ENCODE measurements at regions not wholly inside any gene's neighbourhood (a gene's known extent, or its start where the extent isn't known, plus 50 kb on each side); places are given as distances from the start of the nearest gene placed in this dataset.
"Not testable (repeated sequence)": the region's sequence is repeated elsewhere in the genome, so short reads cannot be mapped to it uniquely, and the experiment has no call there.

DNA sequence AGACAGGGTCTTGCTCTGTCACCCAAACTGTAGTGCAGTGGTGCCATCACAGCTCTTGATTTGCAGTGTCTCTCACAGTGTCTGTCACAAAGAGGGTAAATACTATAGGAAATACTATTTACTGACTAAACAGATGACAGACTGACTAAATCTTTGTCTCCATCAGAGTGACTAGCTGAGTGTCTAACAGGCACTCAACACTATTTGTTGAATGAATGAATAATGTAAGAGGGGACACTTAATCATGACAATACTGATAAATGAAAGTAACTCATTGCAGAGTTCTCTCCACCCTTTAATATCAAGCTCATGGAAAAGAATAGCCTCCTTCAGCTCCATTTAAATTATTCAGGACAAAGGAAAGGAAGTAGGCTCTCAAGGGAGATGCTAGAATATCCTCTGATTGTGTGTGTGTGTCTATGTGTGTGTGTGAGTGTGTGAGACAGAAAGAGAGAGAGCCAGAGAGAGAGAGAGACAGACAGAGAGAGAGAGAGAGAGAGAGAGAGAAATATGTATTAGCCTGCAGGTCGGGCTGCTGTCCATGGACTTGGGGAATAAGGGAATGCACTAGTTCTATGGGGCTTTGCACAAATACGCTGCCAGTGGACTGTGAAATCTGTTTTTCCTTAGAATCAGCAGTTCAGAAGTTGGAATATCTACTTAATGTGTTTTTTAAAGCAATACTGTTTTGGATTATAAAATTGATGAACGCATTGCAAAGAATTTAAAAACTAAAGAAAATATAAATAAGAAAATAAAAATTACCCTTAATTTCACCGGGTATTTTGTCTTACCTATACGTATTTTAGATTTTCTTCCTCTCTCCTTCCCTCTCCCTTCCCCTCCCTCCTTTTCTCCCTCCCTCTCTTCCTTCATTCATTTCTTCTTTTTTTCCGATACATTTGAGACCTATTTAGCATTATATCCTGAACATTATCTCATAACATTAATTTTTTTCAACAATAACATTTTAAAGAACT lies 132.9 kb upstream of the LRIG1 start:
- DNase-seq: no peak

DNA sequence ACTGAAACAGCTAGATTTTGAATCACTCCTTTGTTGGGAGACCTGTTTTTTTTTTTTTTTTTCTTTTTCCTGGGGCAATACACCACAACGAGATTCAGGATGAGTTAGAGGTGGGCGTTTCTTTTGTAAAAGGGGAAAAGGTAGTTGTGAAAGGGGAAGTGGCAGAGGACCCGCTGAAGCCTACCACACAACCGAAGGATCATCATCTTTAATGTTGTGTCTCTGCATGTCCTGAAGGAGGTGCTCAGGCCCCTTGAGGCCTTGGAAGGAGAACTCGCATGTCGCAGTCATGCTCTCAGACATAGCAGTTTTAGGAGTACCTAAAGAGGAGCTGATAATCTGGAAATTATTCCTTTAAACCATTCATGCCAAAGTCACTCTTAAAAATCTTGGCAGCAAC lies 137.9 kb upstream of the LRIG1 start:
- DNase-seq: no peak

DNA sequence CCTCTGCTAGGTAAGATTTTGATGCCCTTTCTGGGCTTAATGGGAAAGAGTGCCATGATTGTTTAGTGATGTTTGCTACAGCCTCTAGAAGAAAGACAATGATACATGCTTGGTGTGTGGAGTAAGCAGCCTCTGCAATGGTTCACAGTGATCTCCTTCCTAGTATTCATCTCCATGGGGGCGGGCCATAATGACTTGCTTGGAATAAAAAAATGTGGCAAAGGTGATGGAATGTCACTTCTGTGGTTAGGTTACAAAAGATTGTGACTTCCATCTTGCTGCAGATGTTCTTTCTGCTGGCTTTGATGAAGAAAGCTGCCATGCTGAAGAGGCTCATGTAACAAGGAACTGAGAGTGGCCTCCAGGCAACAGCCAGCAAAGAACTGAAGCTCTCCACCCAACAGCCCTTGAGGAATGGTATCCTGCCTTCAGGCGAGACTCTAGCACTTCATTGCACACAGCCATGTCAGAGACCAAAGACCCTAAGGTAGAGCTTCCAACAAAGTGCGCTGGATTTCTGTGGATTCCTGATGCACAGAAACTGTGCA lies 139.1 kb upstream of the LRIG1 start:
- no peak for DNase-seq

DNA sequence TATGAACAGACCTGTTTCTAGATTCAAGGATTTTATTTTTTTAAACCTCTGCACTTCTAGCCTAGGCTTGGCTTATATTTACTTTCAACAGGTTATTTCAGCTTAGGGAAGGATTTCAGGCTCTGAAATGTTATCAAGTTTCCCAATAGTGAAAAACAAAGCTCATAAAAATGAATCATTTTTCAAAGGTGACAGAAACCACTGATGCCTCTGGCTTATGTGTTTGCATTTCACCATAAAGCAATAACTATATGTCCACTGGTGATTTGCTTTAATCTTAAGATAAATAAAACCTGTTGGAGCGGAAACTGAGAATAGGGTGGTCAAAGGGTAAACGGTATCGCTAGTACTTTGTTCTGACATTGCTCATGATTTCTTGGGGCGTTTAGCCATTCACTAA lies 141.2 kb upstream of the LRIG1 start:
- DNase-seq: no peak

DNA sequence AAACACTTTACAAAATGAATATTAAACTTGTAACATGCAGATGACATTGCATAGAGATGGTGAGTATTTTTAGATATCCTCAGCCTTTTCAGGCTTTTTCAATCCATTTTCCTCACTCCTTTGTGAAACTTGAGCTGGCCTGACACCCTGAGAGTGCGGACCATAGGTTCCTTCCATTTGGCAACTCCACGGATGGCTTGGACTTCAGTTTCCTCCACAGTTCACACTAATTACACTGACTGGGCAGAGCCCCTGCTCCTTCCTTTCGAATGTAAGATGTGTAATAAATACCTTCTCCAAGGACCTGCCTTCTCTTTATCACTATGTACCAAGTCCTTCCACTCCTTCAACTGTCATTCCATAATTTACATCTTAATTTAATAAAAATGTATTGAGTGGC lies 141.7 kb upstream of the LRIG1 start:
- DNase-seq: no peak

DNA sequence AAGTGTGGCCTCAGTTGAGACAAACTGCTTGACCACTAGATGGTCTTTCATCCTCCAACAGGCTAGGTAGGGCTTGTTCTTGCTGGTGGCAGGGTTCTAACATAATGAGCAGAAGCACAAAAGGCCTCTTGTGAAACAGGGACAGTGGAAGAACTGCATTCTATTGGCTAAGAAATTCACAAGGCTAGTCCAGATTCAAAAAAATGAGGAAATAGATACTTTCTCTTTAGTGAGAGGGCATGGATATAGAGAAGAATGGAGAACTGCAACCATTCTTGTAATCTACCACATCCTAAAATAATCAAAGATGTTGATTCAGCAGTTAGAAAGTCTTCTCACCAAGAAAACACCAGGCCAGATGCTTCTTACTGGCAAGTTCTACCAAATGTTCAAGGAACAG lies 143.7 kb upstream of the LRIG1 start:
- no peak for DNase-seq

DNA sequence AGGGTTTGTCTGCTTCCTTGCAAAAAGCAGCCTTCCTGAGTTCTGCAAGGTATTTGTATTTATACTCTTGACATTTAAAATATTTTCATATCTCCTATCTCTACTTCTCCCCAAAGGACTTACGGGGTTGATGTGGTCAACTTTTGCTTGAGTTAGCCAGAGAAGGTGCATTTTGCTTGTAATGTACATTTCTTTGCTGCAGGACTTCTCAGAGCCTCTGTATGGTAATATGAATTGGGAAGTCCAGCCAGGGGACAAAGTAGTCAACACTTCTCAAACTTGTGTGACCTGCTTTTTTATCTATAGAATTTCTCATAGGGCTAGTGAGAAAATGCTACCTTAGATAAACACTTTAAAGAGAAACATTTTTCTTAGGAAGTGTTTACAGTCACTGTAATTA lies 148.2 kb upstream of the LRIG1 start:
- no peak for DNase-seq

DNA sequence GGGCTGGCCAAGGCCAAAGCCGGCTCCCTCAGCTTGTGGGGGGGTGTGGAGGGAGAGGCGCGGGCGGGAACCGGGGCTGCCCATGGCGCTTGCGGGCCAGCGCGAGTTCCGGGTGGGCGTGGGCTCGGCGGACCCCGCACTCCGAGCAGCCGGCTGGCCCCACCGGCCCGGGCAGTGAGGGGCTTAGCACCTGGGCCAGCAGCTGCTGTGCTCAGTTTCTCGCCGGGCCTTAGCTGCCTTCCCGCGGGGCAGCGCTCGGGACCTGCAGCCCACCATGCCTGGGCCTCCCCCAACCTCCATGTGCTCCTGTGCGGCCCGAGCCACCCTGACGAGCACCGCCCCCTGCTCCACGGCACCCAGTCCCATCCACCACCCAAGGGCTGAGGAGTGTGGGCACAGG lies 150.7 kb upstream of the LRIG1 start:
- not testable (repeated sequence) for DNase-seq

DNA sequence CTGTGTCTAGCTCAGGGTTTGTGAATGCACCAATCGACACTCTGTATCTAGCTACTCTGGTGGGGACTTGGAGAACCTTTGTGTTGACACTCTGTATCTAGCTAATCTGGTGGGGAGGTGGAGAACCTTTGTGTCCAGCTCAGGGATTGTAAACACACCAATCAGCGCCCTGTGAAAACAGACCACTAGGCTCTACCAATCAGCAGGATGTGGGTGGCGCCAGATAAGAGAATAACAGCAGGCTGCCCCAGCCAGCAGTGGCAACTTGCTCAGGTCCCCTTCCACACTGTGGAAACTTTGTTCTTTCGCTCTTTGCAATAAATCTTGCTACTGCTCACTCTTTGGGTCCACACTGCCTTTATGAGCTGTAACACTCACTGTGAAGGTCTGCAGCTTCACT lies 151.3 kb upstream of the LRIG1 start:
- DNase-seq: not testable (repeated sequence)

DNA sequence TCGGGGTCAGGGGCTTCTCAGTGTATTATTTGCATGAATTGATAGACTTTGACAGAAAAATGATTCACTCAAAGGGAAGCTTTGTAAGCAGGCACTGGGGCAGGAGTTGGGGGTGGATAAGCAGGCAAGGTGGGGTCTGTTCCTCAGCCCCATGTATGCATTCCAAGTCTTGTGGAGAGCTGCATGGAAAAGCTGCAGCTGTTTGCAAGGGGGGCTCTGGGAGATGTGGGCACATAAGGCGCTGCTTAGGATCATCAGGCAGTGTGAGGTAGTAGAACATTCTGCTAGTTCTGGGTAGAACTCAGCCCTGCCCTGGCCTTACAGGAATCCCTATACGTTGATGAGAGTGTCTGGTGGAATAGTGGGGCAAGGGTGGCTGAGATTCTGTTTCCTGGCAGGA lies 154.2 kb upstream of the LRIG1 start:
- no peak for DNase-seq

DNA sequence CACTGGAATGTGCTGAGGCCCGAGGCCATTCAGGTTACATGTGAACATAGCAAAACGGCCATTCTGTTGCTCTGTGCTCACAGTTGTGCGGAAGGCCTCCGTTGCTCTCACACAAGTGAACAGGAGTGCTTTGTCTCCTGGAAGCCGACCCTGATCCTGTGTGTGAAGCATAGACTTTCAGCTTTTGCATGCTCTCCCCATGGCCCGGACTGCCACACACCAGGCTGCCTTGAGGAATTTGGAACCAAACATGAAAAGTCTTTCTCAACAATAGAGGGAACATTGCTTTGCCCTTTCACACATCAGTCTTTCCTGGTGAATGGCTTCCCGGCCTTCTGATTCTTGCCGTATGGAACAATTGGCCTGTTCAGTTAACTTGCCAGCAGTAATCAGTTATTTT lies 154.8 kb upstream of the LRIG1 start:
- no peak for DNase-seq

DNA sequence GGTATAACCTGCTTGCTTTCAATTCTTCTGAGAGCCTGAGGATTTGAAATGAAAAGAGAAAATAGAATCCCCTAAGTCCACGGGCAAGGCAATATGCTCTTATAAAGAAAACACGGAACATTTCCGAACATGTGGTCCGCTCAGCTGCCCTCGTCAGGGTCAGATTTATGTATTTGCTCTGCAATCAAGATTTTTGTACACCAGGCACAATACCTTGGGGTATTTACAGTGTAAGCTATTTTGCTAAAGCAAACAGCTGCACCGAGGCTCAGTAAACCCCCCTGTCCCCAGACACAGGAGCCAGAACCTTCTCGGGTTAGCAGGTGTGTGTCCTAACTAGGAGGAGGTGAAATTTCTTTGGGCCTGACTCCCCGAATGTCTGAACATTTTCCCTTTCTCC lies 155.8 kb upstream of the LRIG1 start:
- no peak for DNase-seq

DNA sequence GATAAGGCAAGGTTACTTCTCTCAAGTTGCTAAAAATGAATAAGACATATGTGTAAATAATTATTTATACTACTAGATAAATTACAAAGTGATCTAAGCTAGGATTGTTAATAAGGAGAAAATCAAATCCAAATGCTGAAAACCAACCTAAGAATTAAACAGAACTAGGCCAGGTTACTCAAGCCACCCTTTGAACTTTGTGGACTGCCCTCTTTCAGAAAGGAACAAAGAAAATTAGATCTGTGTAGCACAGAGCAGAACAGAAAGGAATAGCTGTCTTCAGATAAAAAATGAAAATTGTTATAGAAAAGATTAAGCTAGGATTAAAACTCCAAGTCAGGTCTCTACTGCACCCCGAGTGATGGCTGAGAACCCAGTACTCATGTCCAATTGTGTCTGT lies 158.2 kb upstream of the LRIG1 start:
- no peak for DNase-seq

DNA sequence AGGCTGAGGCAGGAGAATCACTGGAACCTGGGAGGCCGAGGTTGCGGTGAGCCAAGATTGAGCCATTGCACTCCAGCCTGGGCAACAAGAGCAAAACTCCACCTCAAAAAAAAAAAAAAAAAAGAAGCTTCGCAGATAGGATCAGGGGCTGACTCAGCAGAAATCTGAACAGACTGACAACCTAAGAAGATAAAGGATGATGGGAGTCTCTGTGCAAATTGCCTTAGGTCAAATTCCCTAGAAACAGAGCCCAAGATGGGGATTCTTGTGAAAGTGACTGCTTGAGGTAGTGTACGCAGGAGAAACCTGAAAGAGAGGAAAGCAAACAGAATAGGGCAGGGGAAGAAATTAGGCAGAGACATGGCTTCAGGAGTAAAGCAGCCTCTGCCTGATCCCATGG lies 160.8 kb upstream of the LRIG1 start:
- no peak for DNase-seq

DNA sequence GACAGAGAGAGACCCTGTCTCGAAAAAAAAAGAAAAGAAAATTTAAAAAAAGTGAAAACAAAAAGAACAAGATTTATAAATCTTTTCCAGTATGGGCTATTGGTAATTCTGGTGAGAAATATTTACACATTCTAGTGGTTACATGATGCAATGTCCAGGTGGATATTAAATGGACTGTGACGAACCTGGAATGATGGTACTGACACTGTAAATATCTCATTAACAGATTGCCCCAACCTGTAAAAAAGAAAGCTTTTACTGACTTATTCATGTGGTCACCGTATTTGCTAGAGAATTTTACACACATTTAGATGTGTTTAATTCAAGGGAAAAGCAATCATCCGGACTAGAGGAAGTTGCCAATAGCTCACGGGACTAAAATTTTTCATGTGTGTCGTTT lies 162.1 kb upstream of the LRIG1 start:
- no peak for DNase-seq

DNA sequence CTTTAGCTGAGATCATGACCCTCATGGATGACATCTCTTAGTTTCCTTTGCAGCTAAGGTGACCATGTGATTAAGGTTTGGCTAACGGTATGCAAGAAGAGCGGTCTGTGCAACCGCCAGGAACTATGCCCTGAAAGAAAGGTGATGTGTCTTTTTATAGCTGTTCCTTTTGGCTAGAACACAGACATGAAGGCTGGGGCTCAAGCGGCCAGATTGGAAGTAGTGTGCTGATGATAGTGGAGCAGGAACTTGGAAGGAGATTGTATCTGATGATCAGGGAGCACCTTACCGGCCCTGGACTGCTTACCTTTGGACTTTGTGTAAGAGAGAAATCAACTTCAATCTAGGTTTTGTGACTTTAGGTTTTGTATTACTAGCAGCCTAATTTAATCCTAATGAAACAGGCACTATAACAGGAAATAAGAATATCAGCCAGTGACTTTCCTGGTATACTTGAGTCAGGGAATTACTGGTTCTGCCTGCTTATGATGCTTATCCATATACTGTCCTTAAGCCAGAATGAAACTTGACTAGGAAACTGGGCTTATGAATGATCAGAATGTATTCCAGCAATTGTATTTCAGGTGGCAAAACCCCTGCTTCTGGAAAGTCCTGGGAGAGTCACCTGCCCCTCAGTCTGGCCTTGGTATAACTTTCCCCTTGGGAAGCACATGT lies 164.3 kb upstream of the LRIG1 start:
- no peak for DNase-seq

DNA sequence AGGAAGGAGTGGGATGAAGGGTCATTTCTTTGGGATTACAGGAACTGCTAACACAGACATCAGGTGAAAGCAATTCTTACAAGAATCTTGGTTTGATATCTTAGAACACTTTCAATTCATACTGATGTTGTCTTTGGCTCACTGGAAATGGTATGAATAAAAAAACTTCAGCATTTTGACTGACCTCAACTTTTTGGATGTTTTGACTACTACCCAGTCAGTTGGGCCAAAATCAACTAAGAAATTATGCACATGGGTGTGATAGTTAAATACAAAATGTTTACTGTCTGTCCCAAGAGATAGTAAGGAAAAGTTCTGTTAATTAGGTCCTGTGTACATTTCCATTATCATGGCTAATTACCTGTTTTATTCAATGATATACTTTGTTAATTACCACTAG lies 165.5 kb upstream of the LRIG1 start:
- no peak for DNase-seq

DNA sequence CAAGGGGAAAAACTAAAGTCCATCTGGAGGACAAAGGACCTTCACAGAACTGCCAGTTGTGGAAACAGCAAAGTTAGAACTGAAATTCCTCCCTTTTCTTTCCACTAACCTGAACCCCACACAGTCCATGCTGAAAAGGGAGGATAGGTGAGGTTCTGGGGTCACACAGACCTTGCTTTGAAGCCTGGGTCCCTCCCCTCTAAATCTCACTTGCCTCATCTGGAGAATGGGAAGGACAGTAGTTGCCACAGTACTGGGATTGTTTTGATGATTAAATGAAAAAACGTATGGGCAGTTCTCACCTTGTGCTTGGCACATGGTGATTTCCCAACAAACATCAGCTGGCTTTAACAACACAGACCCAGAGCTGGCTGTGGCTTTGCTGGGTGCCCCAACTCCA lies 166.4 kb upstream of the LRIG1 start:
- DNase-seq: no peak

DNA sequence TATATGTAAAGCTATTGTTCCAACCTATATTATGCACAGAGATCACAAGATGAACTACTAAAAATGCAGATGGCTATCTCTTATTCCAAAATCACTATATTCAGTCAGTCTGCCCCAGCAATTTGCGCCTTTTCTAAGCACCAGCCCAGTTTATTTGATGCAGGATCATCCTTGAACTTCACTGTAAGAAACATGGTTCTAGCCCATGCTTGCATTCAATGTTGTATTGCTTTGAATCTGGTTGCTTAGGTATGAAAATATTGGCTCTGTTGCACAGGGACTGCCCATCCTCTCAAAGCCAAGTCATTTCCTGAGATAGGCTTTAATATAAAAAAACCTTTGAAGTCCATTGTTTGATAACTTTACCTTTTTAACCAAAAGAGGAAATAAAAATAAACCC lies 170.5 kb upstream of the LRIG1 start:
- DNase-seq: no peak

DNA sequence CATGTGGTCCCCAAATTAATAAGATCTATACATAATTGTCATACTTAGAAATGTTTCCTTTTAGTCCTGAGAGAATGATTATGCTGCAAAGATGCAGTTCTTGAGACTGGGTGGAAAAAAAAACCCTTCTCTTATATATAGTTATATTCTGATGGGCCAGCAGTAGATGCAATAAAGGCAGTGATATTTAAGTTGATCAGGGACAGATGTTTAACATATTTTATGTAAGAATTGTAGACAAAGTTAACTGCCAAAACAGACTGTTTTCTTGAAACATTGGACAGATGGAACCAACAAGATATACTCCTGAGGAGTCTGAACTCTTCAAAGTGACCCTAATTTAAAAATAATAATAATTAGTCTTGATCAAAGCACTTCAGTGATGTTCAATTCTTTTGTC lies 172.0 kb upstream of the LRIG1 start:
- no peak for DNase-seq

DNA sequence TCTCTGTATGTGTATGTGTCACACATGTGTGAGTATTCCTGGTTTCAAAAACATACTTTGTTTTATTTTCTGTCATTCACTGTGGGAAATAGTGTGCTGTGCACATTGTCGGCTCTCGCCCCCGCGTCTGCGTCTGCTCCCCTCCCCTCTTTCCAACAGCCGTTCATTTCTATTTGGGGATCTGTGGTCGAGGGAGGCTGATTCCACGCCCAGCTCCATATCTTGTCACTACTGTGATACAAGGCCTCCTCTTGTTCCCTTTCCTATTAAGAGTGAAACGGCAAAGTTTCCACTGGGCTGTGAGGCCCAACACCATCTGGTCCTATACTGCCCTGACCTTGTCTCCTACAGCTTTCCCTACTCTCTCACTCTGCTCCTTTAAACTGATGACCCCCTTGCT lies 172.5 kb upstream of the LRIG1 start:
- no peak for DNase-seq

DNA sequence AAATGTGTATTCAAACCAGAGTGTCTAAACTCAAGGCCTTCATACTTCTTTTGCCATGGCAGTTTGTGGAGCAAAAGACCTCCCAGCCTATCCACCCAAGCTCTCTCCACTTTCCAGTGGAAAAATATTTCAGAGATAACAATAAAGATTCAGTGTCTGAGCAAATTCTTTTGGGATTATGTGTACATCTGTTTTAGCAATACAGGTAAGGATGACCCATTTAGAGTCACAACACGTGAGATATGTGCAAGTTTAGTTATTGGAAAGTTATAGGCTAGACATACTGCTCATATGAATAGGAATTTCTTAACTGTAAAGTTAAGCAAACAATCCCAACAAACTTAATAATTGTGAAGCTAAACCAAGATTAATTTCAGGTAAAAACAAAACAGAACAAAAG lies 174.5 kb upstream of the LRIG1 start:
- DNase-seq: no peak

DNA sequence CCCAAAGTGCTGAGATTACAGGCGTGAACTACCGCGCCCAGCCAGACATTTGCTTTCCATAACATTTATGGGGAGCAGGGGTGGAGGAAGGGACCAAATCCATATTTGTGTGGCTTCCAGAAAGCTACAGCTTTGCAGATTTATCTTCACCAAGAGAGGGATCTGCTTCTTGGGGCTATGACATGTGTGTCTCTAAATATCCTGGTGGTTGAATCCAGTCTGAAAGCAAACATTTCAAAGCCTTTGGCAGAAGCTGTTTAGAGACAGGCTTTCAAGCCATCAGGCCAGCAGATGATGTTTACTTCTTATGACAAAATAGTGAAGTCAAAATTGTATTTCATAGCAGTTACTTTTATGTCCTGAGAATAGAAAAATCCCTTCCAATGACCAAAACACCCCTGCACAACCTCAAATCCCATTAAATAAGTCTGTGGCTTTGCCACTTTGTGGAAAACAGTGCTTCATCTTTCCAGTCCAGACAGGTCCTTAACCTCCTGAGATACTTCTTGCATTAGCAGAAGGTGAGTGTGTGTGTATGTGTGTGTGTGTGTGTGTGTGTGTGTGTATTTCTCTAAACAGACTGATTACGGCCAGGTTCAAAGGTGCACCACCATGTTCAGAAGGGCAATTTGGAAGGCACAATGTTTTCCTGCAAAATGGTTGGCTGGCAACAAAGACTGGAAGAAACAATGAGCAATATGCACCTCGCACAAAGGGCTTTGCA lies 191.4 kb upstream of the LRIG1 start:
- no peak for DNase-seq

DNA sequence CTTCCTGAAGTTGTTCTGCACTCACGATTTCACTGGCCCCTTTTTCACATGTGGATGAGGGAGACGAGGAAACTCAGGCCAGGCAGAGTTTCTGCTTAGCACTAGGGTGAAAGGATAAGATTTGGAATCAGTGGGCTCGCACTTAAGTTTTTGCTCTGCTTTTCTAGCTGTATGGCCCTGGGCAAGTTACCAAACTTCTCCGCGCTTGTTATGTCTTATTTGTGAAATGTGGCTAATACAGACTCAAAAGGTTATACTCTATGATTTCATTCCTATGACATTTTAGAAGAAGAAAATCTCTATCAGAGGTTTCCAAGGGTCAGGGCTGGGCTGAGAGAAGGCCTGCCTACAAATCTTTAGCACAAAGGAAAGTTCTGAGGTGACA lies 191.9 kb upstream of the LRIG1 start:
- no peak for DNase-seq

Data from DMS79 (cell line).